Gastroesophageal sphincter (tissue), 4 donors: ENCODE measurements at regions not wholly inside any gene's neighbourhood (a gene's known extent, or its start where the extent isn't known, plus 50 kb on each side); places are given as distances from the start of the nearest gene placed in this dataset.

Experiments used
- ATAC-seq: fragments of 150-250 bp; one replicate; pipeline ENCODE4 v1.9.1; 2016; ENCODE audit warnings: mild to moderate bottlenecking, moderate library complexity
- H3K27ac ChIP-seq, 4 donors: fragments of 200-600 bp; sonication (generic) in 3 of 4; 1 replicate in 3 of 4; 2 replicates in 1 of 4; pipeline ENCODE4 v1.5.1; 2016 to 2019
- H3K27me3 ChIP-seq: fragments of 200-600 bp; sonication (generic); one replicate; pipeline ENCODE4 v1.5.1; 2019
- H3K36me3 ChIP-seq, 2 donors: fragments of 200-600 bp; sonication (generic); one replicate each; pipeline ENCODE4 v1.5.1; 2019; ENCODE audit warnings: control low read depth in 1 of 2
- H3K4me1 ChIP-seq, 3 donors: fragments of 200-600 bp; sonication (generic); 1 replicate in 2 of 3; 2 replicates in 1 of 3; pipeline ENCODE4 v1.5.1; 2016 to 2019; ENCODE audit warnings: control low read depth in 2 of 3
- H3K4me3 ChIP-seq, 2 donors: fragments of 200-600 bp; sonication (generic); one replicate each; pipeline ENCODE4 v1.5.1; 2019; ENCODE audit warnings: mild to moderate bottlenecking in 1 of 2, moderate library complexity in 1 of 2
- H3K9me3 ChIP-seq, 3 donors: fragments of 200-600 bp; sonication (generic); one replicate each; pipeline ENCODE4 v1.5.1; 2017 to 2019; ENCODE audit warnings: control low read depth in 2 of 3
- EP300 ChIP-seq: sonication (generic); formaldehyde crosslinking; IDR thresholded peaks from one replicate; pipeline ENCODE4 v1.6.1; 2017; ENCODE audit warnings: antibody characterized with exemption, mild to moderate bottlenecking
- POLR2A ChIP-seq, 2 donors: fragments of 450-650 bp; IDR thresholded peaks; one replicate each; pipeline ENCODE4 v1.6.1; 2017; ENCODE audit warnings: antibody characterized with exemption in 2 of 2, mild to moderate bottlenecking in 2 of 2, moderate library complexity in 1 of 2
- POLR2AphosphoS5 ChIP-seq: sonication (generic); formaldehyde crosslinking; IDR thresholded peaks from one replicate; pipeline ENCODE4 v1.6.1; 2017; ENCODE audit warnings: antibody characterized with exemption
- WGBS, 2 donors: methylation state at CpG; one replicate each; pipeline ENCODE4 v1.1.5; 2018; ENCODE audit warnings: low coverage in 1 of 2; 5-methylcytosine and 5-hydroxymethylcytosine counted together
- TF ChIP-seq, protein P1 (sequence below), 4 experiments: fragments of 200-600 bp in 2 of 4; fragments of 450-650 bp in 2 of 4; sonication (generic) in 1 of 4; IDR thresholded peaks; one replicate each; pipeline ENCODE4 v1.5.1; 2017 to 2019; ENCODE audit warnings: antibody characterized with exemption in 4 of 4, mild to moderate bottlenecking in 2 of 4, moderate library complexity in 2 of 4

DNA sequence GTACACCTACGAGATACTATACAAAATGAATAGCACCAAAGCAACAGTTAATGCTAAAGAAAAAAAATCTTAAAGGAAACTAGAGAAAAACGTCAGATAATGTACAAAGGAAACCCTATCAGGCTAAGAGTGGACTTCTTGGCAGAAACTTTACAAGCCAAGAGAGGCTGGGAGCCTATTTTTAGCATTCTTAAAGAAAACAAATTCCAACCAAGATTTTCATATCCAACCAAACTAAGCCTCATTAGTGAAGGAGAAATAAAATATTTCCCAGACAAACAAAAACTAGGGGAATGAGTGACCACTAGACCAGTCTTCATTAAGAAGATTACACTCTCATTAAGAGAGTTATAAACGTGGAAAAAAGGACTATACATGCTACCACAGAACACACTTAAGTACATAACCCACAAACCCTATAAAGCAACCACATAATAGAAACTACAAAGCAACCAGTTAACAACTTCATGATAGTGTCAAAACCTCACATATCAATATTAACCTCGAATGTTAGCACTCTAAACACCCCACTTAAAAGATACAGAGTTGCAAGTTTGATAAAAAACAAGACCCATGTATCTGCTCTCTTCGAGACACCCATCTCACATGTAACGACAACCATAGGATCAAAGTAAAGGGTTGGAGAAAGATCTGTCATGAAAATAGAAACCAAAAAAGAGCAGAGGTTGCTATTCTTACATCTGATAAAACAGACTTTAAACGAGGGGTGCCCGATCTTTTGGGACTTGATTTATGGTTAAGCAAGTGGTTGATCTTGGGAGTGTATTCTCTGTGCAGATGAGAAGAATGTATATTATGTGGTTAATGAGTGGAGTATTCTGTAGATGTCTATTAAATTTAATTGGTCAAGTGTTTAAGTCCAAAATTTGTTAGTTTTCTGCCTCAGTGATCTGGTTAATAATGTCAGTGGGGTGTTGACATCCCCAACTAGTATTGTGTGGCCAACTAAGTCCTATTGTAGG, 1301.4 kb downstream of the PLA2G4A start:
- no peak for ATAC-seq
- Histone ChIP-seq H3K36me3 (no peaks in the 10 kb centered on the region), H3K9me3 (no peaks in the 10 kb centered on the region), H3K27ac (no peak overlapping the region), H3K4me1 (no peaks in the 10 kb centered on the region), H3K4me3 (no peak overlapping the region), H3K27me3 (no peaks in the 10 kb centered on the region)
- TF ChIP-seq, protein P1, sequence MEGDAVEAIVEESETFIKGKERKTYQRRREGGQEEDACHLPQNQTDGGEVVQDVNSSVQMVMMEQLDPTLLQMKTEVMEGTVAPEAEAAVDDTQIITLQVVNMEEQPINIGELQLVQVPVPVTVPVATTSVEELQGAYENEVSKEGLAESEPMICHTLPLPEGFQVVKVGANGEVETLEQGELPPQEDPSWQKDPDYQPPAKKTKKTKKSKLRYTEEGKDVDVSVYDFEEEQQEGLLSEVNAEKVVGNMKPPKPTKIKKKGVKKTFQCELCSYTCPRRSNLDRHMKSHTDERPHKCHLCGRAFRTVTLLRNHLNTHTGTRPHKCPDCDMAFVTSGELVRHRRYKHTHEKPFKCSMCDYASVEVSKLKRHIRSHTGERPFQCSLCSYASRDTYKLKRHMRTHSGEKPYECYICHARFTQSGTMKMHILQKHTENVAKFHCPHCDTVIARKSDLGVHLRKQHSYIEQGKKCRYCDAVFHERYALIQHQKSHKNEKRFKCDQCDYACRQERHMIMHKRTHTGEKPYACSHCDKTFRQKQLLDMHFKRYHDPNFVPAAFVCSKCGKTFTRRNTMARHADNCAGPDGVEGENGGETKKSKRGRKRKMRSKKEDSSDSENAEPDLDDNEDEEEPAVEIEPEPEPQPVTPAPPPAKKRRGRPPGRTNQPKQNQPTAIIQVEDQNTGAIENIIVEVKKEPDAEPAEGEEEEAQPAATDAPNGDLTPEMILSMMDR (IDR thresholded peaks at IDR 0.05) = no peak
- TF ChIP-seq POLR2A (IDR thresholded peaks at IDR 0.05) (no peak), EP300 (no peak), POLR2AphosphoS5 (no peak)
- 73 to 84% methylated on average over 7 to 8 of the region's 8 CpGs for WGBS, 2 donors

- WGBS, 2 donors = 57 to 83% methylated on average over 2 of the region's 2 CpGs
- Histone ChIP-seq H3K4me3 (no peak overlapping the region), H3K36me3 (no peaks in the 10 kb centered on the region), H3K27me3 (no peaks in the 10 kb centered on the region), H3K27ac (no peak overlapping the region), H3K9me3 (no peaks in the 10 kb centered on the region), H3K4me1 (no peaks in the 10 kb centered on the region)
- TF ChIP-seq POLR2AphosphoS5 = no peak
- no peak for TF ChIP-seq EP300
- TF ChIP-seq, protein P1 (IDR thresholded peaks at IDR 0.05) = no peak
- no peak for TF ChIP-seq POLR2A (IDR thresholded peaks at IDR 0.05)
- no peak for ATAC-seq
Observed at GRCh38 chr1:188137221-188137620, 1308.5 kb downstream of the PLA2G4A start.

DNA sequence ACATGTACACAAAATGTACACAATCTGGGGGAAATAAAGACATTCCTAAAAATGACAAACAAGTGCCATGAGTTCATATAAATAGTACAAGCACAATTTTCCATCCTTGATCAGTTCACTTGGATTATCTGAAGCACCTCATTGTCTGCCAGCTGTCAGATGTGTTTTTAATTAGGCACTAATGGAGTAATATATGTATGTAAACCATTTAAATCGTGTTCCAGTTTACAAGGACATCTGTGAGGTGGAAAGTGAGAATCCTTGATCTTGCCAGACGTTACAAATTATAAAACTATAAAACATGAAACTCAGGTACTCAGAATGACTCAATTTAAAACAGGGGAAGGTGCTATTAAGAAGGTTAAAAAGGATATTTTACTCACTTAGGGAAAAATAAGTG, 1312.2 kb downstream of the PLA2G4A start:
- Histone ChIP-seq H3K27me3 (no peaks in the 10 kb centered on the region), H3K27ac (no peak overlapping the region), H3K9me3 (no peaks in the 10 kb centered on the region), H3K36me3 (no peaks in the 10 kb centered on the region), H3K4me1 (no peaks in the 10 kb centered on the region), H3K4me3 (no peak overlapping the region)
- WGBS, 2 donors = 31 to 43% methylated on average over 2 of the region's 2 CpGs
- ATAC-seq = no peak
- TF ChIP-seq EP300 = no peak
- no peak for TF ChIP-seq POLR2AphosphoS5
- TF ChIP-seq, protein P1 (IDR thresholded peaks at IDR 0.05) = no peak
- TF ChIP-seq POLR2A (IDR thresholded peaks at IDR 0.05) = no peak

- WGBS, 2 donors = 93% methylated on average over 7 of the region's 11 CpGs; no CpG with 5 or more reads in 1 of the 2 donors
- no peaks in the 10 kb centered on the region for H3K9me3 ChIP-seq
- ATAC-seq = no peak
Observed at GRCh38 chr1:188154196-188154595, 1325.4 kb downstream of the PLA2G4A start.

More at GRCh38 chr1:188154196-188154595, 1325.4 kb downstream of the PLA2G4A start:
- no peaks in the 10 kb centered on the region for H3K36me3 ChIP-seq
- H3K4me3 ChIP-seq = no peak overlapping the region
- H3K27me3 ChIP-seq = no peaks in the 10 kb centered on the region
- no peak overlapping the region for H3K27ac ChIP-seq
- TF ChIP-seq, protein P1 (IDR thresholded peaks at IDR 0.05) = no peak
- TF ChIP-seq POLR2A (IDR thresholded peaks at IDR 0.05) = no peak
- H3K4me1 ChIP-seq = no peaks in the 10 kb centered on the region
